ENCODE measurements at regions not wholly inside any gene's neighbourhood (a gene's known extent, or its start where the extent isn't known, plus 50 kb on each side); places are given as distances from the start of the nearest gene placed in this dataset.
"Not testable (repeated sequence)": the region's sequence is repeated elsewhere in the genome, so short reads cannot be mapped to it uniquely, and the experiment has no call there.

DNA sequence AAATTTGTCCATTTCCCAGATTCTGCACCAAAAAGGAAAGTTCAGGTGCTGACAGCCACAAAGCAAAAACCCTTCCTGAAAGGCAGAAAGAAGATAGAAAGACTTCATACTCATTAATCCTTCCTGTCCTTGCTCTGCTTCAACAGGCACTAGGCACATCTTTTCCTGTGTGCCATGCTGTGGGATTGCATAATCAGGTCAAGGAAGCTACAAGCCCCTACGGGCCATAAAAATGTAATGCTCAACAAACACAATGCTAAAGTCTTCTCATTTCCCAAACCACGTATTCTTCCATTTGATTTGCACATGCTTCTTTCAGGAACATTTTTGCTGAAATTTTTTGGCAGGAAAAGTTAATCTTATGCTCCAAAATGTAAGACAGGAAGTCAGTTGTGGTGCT is 710.9 kb upstream of the ZP4 start:
- not testable (repeated sequence) for DNase-seq (ENCODE audit: low spot score); ATAC-seq

DNA sequence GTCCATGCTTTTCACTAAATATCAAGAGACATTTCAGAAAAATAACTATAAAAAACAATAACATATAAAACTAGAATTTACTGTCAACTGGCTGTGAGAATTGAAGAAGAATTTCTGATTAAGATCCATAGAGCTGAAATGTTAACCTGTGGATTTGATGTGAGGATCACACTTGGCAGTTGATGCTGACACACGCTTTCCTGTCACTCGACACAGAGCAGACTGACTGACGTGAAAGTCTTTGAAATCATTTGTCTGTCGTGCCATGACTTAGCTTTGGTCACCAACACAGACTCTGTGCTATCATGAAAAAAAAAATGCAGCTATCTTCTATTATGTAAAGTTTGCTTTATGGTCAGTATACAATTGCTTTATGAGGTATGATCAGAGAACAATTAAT is 706.0 kb upstream of the ZP4 start:
- ATAC-seq (no peak), DNase-seq (ENCODE audit: low spot score) (no peak)

DNA sequence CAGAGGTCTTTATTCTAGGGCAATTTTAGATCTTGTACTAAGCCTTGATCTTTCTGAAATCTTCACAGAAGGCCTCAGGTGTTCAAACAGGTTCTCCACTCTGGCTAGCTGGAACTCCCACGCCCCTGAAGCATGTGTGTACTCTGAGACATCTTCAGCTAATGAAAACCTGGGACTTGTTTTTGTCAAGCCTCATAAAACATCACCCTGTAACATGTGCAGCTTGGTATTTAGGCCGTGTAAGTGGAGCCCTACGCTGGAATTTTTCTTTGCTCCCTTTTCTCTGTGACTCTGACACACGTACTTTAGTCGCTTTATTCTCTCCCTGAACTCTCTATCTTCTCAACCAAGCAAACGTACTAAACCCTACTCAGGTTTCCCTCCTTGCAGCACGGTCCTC is 701.9 kb upstream of the ZP4 start:
- DNase-seq (ENCODE audit: low spot score) (no peak), ATAC-seq (no peak)

DNA sequence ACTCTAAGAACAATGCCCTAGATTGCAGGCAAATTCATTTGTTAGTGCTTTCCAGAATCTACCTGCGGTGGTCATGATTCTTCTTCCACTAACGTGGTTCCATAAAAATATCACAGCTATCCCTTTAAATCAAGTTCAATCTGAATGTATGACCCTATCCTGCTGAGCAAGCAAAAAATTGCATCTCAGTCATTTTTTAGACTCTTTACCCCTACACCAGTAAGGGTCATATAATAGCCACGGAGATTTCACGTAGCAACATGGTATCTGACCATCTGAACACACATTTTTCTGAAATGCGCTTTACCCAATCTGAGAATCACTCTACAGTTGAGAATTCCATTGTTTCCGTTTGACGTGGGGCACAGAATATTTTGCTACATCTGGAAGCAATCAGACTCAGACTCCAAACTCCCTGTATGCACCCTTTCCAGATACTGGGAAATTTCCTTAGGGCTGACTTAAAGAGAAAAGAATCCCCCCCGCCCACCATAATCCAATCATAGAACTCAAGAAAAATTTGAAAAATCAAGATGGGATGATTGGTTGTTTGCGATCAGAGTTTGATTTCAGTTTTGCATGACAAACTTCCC is 699.2 kb upstream of the ZP4 start:
- DNase-seq (ENCODE audit: low spot score) (no peak), ATAC-seq (no peak)

DNA sequence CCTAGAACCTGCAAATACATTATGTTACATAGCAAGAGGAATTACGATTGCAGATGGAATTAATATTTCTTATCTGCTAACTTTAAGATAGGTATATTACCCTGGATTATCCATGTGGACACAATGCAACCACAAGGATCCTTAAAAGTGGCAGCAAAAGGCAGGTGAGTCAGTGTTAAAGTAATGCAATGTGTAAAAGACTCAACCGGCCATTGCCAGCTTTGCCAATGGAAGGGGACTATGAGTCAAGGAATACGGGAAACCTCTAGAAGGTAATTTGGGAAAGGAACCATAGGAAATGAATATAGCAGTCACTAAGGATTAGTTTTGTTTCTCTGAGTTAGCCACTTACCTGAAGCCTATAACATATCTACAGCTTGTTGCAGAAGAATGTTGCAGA is 692.1 kb upstream of the ZP4 start:
- ATAC-seq, result no peak
- no peak for DNase-seq (ENCODE audit: low spot score)

DNA sequence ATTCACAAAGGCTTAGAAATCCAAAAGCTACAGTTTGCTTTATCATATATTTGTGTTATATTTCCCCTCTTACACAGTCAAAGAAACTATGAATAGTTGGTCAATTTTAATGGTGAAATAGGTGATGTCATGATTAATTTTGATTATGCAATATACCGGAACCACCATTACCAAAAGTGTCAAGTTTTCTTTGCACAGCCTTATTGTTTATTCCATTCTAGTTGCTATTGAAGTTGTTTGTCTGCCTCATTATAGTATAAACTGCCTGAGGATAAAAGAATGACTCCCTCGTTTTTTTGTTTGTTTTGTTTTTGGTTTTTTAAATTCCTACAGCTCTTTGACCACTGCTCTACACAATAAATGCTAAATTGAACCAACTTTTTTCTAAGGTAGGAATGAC is 690.6 kb upstream of the ZP4 start:
- DNase-seq (ENCODE audit: low spot score) (no peak), ATAC-seq (no peak)

DNA sequence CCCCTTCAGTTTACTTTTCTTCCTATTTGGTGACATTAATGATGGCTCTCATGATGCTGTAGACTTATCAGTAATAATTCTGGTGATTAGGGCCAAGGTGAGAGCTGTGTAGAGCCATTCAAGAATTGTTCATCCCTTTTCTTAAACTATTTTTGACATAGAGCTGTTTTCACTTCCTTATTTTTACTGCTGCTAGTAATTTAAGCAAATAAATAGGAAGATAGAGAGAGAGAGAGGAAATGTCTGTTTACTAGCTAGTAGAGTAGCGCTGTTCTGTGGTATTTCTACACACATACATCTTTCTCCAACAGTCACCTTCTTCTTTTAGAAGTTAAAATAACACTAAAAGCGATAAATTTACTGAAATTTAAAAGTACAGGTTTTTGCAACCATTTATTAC is 678.0 kb upstream of the ZP4 start:
- ATAC-seq (no peak), DNase-seq (ENCODE audit: low spot score) (no peak)

DNA sequence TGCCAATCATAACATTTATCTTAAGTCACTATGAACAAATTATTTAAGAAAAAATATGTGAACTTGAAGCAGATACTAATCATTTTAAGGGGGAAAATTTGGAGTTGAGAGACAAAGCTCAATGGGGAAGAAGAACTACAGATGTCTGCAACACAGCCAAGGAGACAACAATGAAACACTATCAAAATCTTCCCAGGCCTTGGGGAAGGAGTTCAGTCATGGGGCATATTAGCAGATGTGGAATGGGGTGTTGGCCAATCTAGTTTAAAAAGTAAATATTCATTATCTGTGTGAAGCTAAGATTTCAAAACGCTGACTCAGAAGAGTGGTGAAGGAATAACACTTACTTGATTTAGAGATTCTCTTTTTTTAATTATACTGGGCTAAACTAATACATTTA is 671.6 kb upstream of the ZP4 start:
- ATAC-seq, result no peak
- no peak for DNase-seq (ENCODE audit: low spot score)

DNA sequence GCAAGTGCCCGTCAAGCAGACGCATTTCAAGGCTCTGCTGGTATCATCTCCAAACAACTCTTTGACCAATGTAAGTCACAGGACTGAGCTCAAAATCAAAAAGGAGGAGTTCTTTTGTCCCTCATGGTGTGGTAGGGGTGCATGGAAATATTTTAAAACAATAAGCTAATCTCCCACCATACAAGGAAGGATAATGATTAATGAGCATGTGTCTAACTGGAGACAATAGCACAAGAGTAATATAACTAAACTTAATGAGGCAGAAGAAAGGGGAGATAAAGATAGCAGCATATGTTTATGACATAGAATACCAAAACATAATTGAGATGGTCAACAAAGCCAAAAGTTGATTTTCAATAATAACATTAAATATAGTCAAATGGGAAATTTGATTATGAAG is 668.0 kb upstream of the ZP4 start:
- no peak for DNase-seq (ENCODE audit: low spot score)
- no peak for ATAC-seq

DNA sequence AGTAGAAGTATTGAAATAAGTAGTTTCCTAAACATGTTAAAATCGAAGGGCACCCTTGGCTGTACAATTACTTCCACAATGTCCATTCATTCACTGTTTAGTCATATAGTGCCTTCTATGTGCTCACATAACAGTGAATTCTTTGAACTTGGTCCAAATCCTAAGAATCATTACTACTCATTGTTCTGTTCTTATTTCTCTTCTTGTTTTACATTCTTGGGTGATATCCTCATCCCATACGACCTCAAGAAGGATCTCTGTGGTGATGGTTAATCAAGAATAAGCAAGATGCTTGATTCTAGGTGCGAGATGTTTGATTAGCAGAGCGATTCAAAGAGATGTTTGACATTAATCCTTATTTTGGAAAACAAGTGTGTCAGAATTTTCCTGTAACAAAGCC is 667.4 kb upstream of the ZP4 start:
- ATAC-seq (no peak), DNase-seq (ENCODE audit: low spot score) (no peak)

DNA sequence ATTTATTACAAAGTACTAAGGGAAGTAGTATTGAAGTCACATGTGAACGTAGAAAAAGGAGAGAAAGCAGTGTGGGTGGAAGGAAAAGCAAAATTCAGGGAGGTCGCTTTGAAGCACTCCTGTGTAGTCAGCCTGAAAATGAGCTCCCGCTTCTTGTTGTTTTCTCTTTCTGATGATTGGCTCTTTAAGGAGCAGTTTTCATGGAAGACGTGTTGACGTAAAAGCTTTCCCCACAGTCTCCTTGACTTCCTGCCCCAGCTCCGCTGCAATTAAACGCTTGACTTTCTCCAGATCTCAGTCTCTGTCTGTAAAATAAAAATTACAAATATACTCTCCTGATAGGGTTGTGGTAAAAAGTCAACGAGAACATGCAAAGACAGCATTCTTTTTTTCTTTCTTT is 661.5 kb upstream of the ZP4 start:
- ATAC-seq, result no peak
- no peak for DNase-seq (ENCODE audit: low spot score)

DNA sequence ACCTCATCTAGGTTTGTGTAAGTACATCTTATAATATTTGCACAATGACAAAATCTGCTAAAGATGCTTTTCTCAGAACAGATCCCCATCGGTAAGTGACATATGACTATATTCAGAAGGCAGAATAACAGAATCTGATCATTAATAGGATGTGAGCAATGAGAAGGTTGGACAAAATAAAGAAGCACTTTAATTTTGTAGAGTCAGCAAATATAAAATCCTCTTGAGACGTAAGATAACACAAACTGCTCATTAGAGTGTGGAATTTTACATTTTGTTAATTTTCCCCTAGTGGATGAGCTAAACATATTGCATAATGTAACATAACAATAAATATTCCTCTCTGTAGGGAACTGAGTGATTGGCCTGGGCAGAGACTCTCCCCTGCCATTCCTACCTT is 658.4 kb upstream of the ZP4 start:
- ATAC-seq (no peak), DNase-seq (ENCODE audit: low spot score) (no peak)

DNA sequence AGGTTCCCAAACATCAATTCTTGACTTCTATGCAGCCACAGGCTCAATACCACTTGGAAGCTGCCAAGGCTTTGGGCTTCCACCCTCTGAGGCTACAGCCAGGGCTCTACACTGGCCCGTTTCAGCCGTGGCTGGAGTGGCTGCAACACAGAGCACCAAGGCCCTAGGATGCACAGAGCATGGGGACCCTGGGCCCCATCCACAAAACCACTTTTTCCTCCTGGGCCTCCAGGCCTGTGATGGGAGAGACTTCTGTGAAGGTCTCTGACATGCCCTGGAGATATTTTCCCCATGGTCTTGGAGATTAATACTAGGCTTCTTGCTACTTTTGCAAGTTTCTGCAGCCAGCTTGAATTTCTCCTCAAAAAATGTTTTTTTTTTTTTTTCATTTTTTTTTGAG is 655.4 kb upstream of the ZP4 start:
- DNase-seq (ENCODE audit: low spot score) (no peak), ATAC-seq (no peak)

DNA sequence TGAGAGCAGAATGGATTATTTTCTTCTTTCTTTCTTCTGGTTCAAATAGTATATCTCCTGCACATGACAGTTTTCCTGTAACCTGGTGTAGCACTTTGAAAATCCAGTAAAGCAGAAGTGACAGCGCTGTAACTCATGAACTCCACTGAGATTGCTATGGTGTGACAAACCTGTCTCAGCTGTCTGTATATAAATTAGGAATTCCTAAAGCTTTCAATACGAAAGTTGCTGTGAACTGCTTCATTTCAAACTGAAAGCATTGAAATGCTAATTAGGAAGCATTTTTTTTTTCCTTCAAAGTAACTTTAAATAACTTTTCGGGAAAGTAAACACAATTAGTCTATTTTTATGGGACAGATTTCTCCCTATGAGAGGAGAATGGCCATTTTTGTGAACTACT is 646.9 kb upstream of the ZP4 start:
- no peak for ATAC-seq
- no peak for DNase-seq (ENCODE audit: low spot score)

DNA sequence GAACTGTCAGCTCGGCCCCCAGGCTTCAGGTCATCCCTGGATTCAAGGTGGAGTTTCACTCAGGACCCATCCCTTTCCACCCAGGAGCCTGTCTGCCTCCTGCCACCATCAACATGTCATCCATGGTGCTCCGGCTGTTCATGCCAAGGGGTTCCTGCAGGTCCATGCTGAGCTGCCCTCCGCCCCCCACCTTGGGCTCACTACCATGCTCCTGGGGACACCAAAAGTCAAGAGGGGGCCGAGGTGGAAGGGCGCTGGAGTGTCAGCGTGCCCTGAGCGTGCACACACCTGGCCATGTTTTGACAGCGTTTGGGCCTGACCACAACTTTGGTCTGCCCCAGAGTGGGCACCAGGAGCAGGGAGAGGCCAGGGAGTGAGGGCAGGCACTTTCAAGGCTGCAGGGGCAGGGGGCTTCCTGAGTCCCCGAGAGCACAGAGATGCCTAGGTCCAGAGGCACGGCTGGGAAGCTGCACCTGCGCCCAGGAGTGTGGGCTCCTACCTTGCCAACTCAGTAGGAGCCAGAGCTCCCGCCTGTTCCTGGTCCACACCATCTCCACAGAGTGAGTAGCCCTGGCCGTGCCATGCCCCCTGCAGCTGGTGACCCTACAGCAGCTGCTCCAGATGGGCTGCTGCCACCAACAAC is 639.6 kb upstream of the ZP4 start:
- ATAC-seq (no peak), DNase-seq (ENCODE audit: low spot score) (no peak)

DNA sequence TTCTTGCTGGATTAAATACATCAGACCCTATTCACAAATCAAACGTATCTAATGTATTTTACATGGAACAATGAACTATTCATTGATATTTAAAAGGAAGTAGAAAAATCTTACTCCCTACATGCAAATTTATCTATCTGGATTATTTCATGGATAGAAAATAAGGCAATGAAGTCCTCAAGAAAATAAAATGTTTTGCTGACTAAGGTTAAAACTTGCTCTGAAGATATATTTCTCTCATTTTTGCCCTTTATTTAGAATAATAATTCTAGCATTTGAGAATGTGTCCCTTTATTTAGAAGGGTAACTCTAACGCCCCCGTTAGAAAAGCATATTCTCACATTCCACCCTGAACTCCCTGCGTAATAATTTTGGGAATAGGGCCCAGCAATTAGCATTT is 627.0 kb upstream of the ZP4 start:
- no peak for DNase-seq (ENCODE audit: low spot score)
- ATAC-seq, result no peak

DNA sequence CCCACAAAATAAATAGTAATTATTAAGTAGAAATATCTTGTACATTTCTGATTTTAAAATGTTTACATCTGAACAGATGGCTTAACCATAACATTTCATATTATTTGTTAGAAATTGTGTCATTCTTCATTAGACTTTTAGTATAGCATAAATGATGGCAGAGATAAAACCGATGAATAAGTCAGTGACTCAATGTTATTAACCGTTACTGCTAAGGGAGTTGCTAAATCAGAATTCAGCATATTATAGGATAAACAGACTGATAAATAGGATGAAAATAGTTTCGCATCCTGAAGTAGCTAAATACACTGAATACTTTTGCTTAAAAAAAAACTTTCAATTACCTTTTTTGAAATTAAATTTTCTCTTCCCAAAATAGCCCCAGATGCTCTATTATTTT is 610.6 kb upstream of the ZP4 start:
- ATAC-seq, result no peak
- no peak for DNase-seq (ENCODE audit: low spot score)

DNA sequence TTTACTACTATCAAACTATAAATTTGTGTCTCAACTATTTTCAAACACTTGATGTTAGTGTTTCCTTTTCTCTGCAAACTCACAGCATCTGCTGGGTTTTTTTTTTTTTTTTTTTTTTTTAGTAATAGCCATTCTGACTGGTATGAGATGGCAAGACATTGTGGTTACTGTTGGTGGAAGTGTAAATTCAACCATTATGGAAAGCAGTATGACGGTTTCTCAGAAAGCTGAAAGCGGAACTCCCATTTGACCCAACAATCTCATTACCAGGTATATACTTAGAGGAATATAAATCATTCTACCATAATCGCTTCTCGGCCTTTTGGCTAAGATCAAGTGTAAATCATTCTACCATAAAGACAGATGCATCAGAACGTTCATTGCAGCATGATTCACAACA is 608.3 kb upstream of the ZP4 start:
- no peak for ATAC-seq

DNA sequence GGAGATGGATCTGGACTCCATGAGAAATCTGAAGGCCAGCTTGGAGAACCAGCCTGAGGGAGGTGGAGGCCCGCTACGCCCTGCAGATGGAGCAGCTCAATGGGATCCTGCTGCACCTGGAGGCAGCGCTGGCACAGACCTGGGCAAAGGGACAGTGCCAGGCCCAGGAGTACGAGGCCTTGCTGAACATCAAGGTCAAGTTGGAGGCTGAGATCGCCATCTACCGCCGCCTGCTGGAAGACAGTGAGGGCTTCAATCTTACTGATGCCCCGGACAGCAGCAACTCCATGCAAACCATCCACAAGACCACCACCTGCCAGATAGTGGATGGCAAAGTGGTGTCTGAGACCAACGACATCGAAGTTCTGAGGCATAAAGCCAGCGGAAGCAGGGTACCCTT is 601.5 kb upstream of the ZP4 start:
- no peak for ATAC-seq
- no peak for DNase-seq (ENCODE audit: low spot score)

More for the DNA sequence above, 608.3 kb upstream of the ZP4 start:
- no peak for DNase-seq (ENCODE audit: low spot score)

DNA sequence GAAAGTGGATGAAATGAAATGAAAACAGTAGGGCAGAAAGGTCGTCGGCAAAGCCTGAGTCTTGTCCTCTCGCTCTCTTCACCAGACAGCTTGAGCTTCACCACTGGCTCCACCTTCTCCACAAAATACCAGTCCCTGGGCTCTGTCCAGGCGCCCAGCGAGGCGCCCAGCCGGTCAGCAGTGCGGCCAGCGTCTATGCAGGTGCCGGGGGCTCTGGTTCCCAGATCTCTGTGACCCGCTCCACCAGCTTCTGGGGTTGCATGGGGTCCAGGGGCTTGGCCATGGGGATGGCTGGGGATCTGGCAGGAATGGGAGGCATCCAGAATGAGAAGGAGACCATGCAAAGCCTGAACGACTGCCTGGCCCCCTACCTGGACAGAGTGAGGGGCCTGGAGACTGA is 600.5 kb upstream of the ZP4 start:
- DNase-seq (ENCODE audit: low spot score) (no peak), ATAC-seq (no peak)

DNA sequence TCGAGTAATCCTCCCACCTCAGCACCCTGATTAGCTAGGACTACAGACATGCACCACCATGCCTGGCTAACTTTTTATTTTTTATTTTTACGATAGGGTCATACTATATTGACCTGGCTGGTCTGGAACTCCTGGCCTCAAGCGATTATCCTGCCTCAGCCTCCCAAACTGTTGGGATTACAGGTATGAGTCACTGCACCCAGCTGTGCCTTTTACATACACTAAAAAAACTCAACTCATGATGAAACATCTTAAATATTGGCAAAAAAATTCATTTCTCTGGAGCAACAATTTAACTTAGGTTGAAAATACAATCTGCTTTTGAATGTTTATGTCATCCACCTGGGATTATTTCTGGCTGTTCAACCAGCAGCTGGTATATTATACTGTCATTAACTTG is 598.3 kb upstream of the ZP4 start:
- ATAC-seq, result no peak
- DNase-seq (ENCODE audit: low spot score), result no peak

DNA sequence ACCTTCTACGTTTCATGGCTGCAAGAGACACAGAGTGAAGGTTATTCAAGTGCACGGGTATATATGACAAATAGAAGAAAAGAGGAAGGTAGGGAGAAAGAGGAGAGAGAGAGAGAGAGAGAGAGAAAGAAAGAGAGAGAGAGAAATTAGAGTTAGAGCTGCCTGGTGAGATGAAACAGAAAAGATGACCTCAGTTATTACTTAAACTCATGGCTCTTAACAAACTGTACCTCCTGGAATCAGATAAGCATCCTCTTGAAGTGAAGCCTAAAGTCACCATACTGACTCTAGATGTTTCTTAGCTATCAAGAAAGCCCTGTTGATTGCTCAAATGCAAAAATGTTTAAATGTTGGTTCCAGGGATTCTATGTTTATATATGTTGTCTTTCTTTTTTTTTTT is 597.7 kb upstream of the ZP4 start:
- DNase-seq (ENCODE audit: low spot score), result no peak
- no peak for ATAC-seq

DNA sequence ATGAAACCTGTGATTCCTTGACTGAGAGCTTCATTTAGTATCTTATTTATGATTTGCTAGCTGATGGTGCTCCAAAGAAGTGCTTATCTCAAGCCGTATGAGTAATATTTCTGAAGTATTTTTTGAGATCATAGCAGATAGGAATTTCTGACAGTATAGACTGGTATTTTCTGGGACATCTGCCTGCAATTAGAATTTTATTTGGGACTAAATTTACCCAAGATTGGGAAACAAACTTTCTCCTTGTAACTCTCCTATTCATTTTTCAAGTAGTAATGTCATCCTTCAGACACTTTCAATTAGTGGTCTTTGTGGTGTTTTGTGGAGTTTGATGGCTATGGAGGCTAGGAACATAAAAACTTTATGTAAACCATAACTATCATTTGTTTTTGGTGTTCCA is 597.2 kb upstream of the ZP4 start:
- ATAC-seq, result no peak
- DNase-seq (ENCODE audit: low spot score), result no peak

DNA sequence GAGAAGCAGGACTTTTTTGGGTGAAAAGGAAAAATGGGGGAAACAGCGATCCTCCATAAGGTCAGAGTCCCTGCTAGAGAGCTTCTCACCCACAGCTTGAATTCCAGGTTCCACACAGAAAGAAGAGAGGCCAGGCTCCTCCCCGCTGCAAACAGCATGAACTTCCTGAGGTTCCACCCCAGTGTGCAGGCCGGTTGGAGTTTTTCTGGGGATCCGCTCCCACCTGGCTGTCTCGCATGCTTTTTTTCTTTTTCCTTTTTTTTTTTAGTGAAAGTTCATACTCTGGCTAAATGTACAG is 595.1 kb upstream of the ZP4 start:
- ATAC-seq (no peak), DNase-seq (ENCODE audit: low spot score) (no peak)

Measured in left lobe of liver (tissue), 2 donors.